Heart right ventricle (tissue), 16 donors: ENCODE measurements at regions not wholly inside any gene's neighbourhood (a gene's known extent, or its start where the extent isn't known, plus 50 kb on each side); places are given as distances from the start of the nearest gene placed in this dataset.
A peak's percentile ranks its signal among the peaks of the same experiment; 100 is the strongest.

ENCODE experiments used
- ATAC-seq, 8 donors: fragments of 200-7000 bp; cut with Tn5 transposase; one replicate each; pipeline ENCODE4 v1.9.1; 2020; ENCODE audit warnings: mild to moderate bottlenecking in 8 of 8, moderate library complexity in 8 of 8, moderate number of reproducible peaks in 1 of 8
- DNase-seq, 2 donors: peaks; one replicate each; pipeline ENCODE4 v3.0.0-alpha.2; 2020
- H3K27ac ChIP-seq, 10 donors: fragments of 200-600 bp; sonication (generic) in 2 of 10; one replicate each; pipeline versions ENCODE4 v1.5.0 to v1.8.0; 2020 to 2022; ENCODE audit warnings: mild to moderate bottlenecking in 3 of 10
- H3K27me3 ChIP-seq, 7 donors: fragments of 200-600 bp; one replicate each; pipeline ENCODE4 v1.8.0; 2021 to 2022; ENCODE audit warnings: mild to moderate bottlenecking in 2 of 7
- H3K36me3 ChIP-seq, 9 donors: fragments of 200-600 bp; sonication (generic) in 1 of 9; one replicate each; pipeline versions ENCODE4 v1.5.0 to v1.8.0; 2020 to 2022; ENCODE audit warnings: mild to moderate bottlenecking in 2 of 9
- H3K4me1 ChIP-seq, 9 donors: fragments of 200-600 bp; sonication (generic) in 1 of 9; one replicate each; pipeline versions ENCODE4 v1.5.0 to v1.8.0; 2020 to 2022; ENCODE audit warnings: mild to moderate bottlenecking in 4 of 9
- H3K4me3 ChIP-seq, 10 donors: fragments of 200-600 bp; sonication (generic) in 2 of 10; one replicate each; pipeline versions ENCODE4 v1.5.0 to v1.8.0; 2020 to 2022; ENCODE audit warnings: mild to moderate bottlenecking in 7 of 10, moderate library complexity in 2 of 10
- H3K9me3 ChIP-seq, 11 donors: fragments of 200-600 bp in 10 of 11; sonication (generic) in 2 of 11; one replicate each; pipeline versions ENCODE4 v1.5.0 to v1.8.0; 2013 to 2022; ENCODE audit warnings: mild to moderate bottlenecking in 2 of 11, control low read depth in 1 of 11, moderate library complexity in 1 of 11
- WGBS, 2 donors: extraction: QIAGEN DNeasy Blood & Tissue Kit; methylation state at CpG; one replicate each; pipeline ENCODE4 v1.1.7; 2013; ENCODE audit warnings: inconsistent platforms in 1 of 2; 5-methylcytosine and 5-hydroxymethylcytosine counted together
- intact Hi-C, 10 donors: fragments of 100-400 bp; cut with DNase I; formaldehyde crosslinking; loops; one replicate each; pipeline versions ENCODE4 v1.11.1 to v1.14.2; 2022
- TF ChIP-seq, protein P1 (sequence below), 9 donors: fragments of 200-600 bp; sonication (generic) in 2 of 9; IDR thresholded peaks; one replicate each; pipeline versions ENCODE4 v1.5.0 to v1.8.0; 2021 to 2022; ENCODE audit warnings: antibody characterized with exemption in 9 of 9, mild to moderate bottlenecking in 5 of 9, moderate library complexity in 1 of 9
- donor health status: Arrhythmogenic right ventricular cardiomyopathy.
- donor health status: ischemic (EF 13 %, LVEDD 7.1; RV severe dilation, severe dysfunction).
- donor health status: healthy with polysubstance abuse.
- donor health status: DM: no; HTN: yes; CAD: no.
- donor health status: DM: no; HTN: no; CAD: no.
- donor health status: ischemic (EF 25% LVEDD 6.9; RV normal size, moderate dysfunction).
- donor health status: ischemic (EF 25% LVEDD 5.7; RV mildly dilated, moderate dysfunction).
- donor health status: healthy.
- donor health status: DM: yes; HTN: yes; CAD: no.
- donor health status: Ischemic cardiomyopathy.
- donor health status: ischemic (EF 35%, LVEDD 5.7; RV mildly dilated, moderate dysfunction).
- donor health status: nonischemic (EF 11% LVEDD 7.7; RV severe dilation, severe dysfunction).
- donor health status: DM: yes; HTN: yes; CAD: no.
- donor health status: PGD.
- donor health status: ischemic (EF 29% LVEDD 5.4; RV normal size, mild dysfunction).
- donor health status: nonischemic (EF 23%, LVEDD 6.1; RV moderate dilation, normal function).

DNA sequence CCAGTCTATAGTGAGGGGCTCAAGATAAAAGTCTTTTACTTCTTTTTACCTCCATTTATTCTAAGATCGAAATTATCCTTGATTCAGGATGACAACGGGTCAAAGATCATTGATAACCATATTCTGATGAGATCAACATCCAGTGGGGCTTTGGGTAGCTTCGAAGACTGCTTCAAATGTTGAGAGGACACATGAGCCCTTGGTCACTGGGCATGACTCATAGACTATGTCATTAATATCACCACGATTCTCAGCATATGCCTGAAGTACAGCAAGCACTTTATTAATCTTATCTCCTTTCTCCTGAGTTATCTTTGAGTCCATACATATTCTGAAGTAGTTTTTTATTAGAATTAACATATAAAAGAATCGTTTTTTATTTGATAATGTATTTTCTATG, 117.1 kb upstream of the DAB2 start:
- no peaks in the 10 kb centered on the region for H3K9me3 ChIP-seq
- DNase-seq, result no peak
- ATAC-seq, result no peak
- peaks cover 0 to 27% (median 0%) of the 10 kb centered on the region in 9 donors for H3K4me1 ChIP-seq
- peak overlapping the region in 2 of 10 donors; percentile 49 to 65 for H3K27ac ChIP-seq
- TF ChIP-seq, protein P1, sequence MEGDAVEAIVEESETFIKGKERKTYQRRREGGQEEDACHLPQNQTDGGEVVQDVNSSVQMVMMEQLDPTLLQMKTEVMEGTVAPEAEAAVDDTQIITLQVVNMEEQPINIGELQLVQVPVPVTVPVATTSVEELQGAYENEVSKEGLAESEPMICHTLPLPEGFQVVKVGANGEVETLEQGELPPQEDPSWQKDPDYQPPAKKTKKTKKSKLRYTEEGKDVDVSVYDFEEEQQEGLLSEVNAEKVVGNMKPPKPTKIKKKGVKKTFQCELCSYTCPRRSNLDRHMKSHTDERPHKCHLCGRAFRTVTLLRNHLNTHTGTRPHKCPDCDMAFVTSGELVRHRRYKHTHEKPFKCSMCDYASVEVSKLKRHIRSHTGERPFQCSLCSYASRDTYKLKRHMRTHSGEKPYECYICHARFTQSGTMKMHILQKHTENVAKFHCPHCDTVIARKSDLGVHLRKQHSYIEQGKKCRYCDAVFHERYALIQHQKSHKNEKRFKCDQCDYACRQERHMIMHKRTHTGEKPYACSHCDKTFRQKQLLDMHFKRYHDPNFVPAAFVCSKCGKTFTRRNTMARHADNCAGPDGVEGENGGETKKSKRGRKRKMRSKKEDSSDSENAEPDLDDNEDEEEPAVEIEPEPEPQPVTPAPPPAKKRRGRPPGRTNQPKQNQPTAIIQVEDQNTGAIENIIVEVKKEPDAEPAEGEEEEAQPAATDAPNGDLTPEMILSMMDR (IDR thresholded peaks at IDR 0.05), result no peak
- intact Hi-C loops, result loop anchor here in 1 of 10 donors (10.0 kb wide), 1 partner anchor 117 kb away; the partner anchor contains the start of gene DAB2
- H3K27me3 ChIP-seq, result no peaks in the 10 kb centered on the region
- H3K36me3 ChIP-seq, result no peaks in the 10 kb centered on the region
- 75 to 78% methylated on average over 5 of the region's 5 CpGs for WGBS, 2 donors
- H3K4me3 ChIP-seq, result no peak overlapping the region

DNA sequence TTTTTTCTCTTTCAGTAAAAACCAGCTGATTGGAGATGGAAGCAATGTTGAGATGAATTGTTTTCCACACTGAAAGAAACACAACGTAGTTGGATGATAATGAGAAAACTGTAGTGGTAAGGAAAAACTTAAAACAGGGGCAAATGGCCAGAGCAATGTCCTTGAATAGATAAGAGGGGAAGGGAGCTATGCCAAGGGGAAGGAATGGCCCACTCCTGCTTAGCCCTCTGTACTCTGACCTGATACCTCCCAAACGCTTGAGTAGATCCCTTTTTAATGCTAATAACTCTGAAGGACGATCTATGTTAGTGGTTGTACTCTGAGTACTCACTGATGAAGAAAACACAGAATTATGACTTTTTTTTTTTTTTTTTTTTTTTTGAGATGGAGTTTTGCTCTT, 114.7 kb upstream of the DAB2 start:
- intact Hi-C loops, result no loop called here
- no peak for ATAC-seq

DNA sequence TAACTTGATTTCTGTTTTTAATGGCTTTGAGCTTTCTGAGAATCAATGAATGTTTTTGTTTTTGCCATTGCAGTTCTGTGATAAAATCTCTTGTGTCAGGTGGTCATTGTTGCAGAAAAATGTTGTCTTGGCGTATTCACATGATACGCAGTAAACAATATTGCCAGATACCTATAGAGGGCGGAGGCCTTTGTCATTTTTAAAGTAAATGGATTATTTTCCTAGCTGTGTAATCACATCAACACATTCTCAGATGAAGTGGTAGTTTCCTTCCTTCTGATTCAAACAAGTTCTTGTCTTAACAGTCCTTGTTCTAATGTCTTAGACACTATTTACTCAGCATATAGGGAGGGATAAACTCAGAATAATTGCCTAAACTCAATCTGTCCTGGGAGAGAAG, 109.9 kb upstream of the DAB2 start:
- TF ChIP-seq, protein P1 (IDR thresholded peaks at IDR 0.05), result no peak
- ATAC-seq, result no peak
- peaks cover 0 to 7% (median 0%) of the 10 kb centered on the region in 9 donors for H3K4me1 ChIP-seq
- WGBS, 2 donors, result 78 to 82% methylated on average over 3 of the region's 3 CpGs
- DNase-seq, result no peak
- H3K27me3 ChIP-seq, result peaks cover 0 to 4% (median 0%) of the 10 kb centered on the region in 7 donors
- H3K4me3 ChIP-seq, result no peak overlapping the region
- no peaks in the 10 kb centered on the region for H3K36me3 ChIP-seq
- H3K9me3 ChIP-seq, result no peaks in the 10 kb centered on the region
- intact Hi-C loops, result no loop called here
- H3K27ac ChIP-seq, result no peak overlapping the region

More for the DNA sequence above, 114.7 kb upstream of the DAB2 start:
- 56 to 73% methylated on average over 3 of the region's 3 CpGs for WGBS, 2 donors
- Histone ChIP-seq H3K27ac (no peak overlapping the region), H3K9me3 (no peaks in the 10 kb centered on the region), H3K27me3 (peaks cover 0 to 4% (median 0%) of the 10 kb centered on the region in 7 donors), H3K36me3 (no peaks in the 10 kb centered on the region), H3K4me3 (no peak overlapping the region), H3K4me1 (peaks cover 0 to 27% (median 0%) of the 10 kb centered on the region in 9 donors)
- no peak for DNase-seq
- TF ChIP-seq, protein P1 (IDR thresholded peaks at IDR 0.05), result no peak

DNA sequence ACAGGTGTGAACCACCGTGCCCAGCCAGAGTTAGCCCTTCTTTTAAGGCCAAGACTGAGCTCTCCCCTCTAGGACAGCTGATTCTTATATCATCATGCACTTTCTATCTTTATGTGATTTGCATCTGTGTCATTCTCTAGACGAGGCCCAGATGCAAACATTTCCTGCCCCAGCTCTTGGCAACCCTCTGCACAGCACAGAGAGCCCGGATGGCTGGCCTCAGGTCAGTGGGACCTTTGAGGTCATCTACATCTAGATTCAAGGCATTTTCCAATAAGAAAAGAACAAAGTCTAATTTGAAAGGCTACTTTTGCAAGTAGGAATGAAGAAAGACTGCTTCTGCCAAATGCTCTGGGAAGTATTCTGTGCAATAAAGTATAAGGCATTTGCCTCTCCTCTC, 109.0 kb upstream of the DAB2 start:
- 43 to 51% methylated on average over 3 of the region's 3 CpGs for WGBS, 2 donors
- DNase-seq (no peak), ATAC-seq (peak in 2 of 8 donors; percentile 63 to 65)
- Histone ChIP-seq H3K36me3 (no peaks in the 10 kb centered on the region), H3K4me3 (no peak overlapping the region), H3K27ac (peak overlapping the region in 1 of 10 donors; percentile 4), H3K9me3 (no peaks in the 10 kb centered on the region), H3K4me1 (peaks cover 0 to 7% (median 0%) of the 10 kb centered on the region in 9 donors), H3K27me3 (peaks cover 0 to 4% (median 0%) of the 10 kb centered on the region in 7 donors)
- TF ChIP-seq, protein P1 (IDR thresholded peaks at IDR 0.05), result no peak
- intact Hi-C loops, result no loop called here
